Effector memory CD4-positive, alpha-beta T cell (primary cell): ENCODE measurements at regions not wholly inside any gene's neighbourhood (a gene's known extent, or its start where the extent isn't known, plus 50 kb on each side); places are given as distances from the start of the nearest gene placed in this dataset.

Experiments used
- DNase-seq, 3 donors: peaks; one replicate each; pipeline ENCODE4 v3.0.0-alpha.2; 2020
- H3K27ac ChIP-seq: 2 replicates; pipeline ENCODE4 v1.7.0; 2013; ENCODE audit warnings: mild to moderate bottlenecking, low read length, moderate library complexity; ENCODE audit not compliant: insufficient read depth, poor library complexity, severe bottlenecking
- H3K27me3 ChIP-seq: replicated peaks from 2 replicates; pipeline ENCODE4 v1.7.0; 2013; ENCODE audit warnings: mild to moderate bottlenecking, low read length; ENCODE audit not compliant: insufficient read depth, control insufficient read depth, poor library complexity, severe bottlenecking
- H3K36me3 ChIP-seq: 2 replicates; pipeline ENCODE4 v1.7.0; 2013; ENCODE audit warnings: mild to moderate bottlenecking, low read length, moderate library complexity; ENCODE audit not compliant: control insufficient read depth, insufficient read depth
- H3K4me1 ChIP-seq: 2 replicates; pipeline ENCODE4 v1.7.0; 2013; ENCODE audit warnings: low read length, mild to moderate bottlenecking; ENCODE audit not compliant: control insufficient read depth, insufficient read depth, poor library complexity, severe bottlenecking
- H3K4me3 ChIP-seq: 2 replicates; pipeline ENCODE4 v1.7.0; 2013; ENCODE audit warnings: low read length, low read depth, mild to moderate bottlenecking; ENCODE audit not compliant: insufficient read depth, poor library complexity, severe bottlenecking
- H3K9me3 ChIP-seq: 2 replicates; pipeline ENCODE4 v1.7.0; 2013; ENCODE audit warnings: mild to moderate bottlenecking, low read length, moderate library complexity; ENCODE audit not compliant: control insufficient read depth

GRCh38 chr6:90932351-90932750 lies 345.5 kb upstream of the MAP3K7 start:
- H3K4me3 ChIP-seq: no peak overlapping the region
- no peaks in the 10 kb centered on the region for H3K9me3 ChIP-seq
- no peaks in the 10 kb centered on the region for H3K36me3 ChIP-seq
- DNase-seq: no peak
- H3K27me3 ChIP-seq: no peaks in the 10 kb centered on the region
- H3K4me1 ChIP-seq: no peaks in the 10 kb centered on the region
- H3K27ac ChIP-seq: no peak overlapping the region

- no peak overlapping the region for H3K4me3 ChIP-seq
- no peaks in the 10 kb centered on the region for H3K4me1 ChIP-seq
- no peaks in the 10 kb centered on the region for H3K9me3 ChIP-seq
- DNase-seq: no peak
- no peaks in the 10 kb centered on the region for H3K27me3 ChIP-seq
- no peaks in the 10 kb centered on the region for H3K36me3 ChIP-seq
- no peak overlapping the region for H3K27ac ChIP-seq
These were observed 341.2 kb upstream of the MAP3K7 start for GRCh38 chr6:90928051-90928450.

- Histone ChIP-seq H3K27ac (no peak overlapping the region), H3K27me3 (no peaks in the 10 kb centered on the region), H3K4me1 (no peaks in the 10 kb centered on the region), H3K4me3 (no peak overlapping the region), H3K9me3 (no peaks in the 10 kb centered on the region), H3K36me3 (no peaks in the 10 kb centered on the region)
- no peak for DNase-seq
These were observed 338.9 kb upstream of the MAP3K7 start for GRCh38 chr6:90925726-90926125.

GRCh38 chr6:90922325-90922724 lies 335.5 kb upstream of the MAP3K7 start:
- H3K4me3 ChIP-seq: no peak overlapping the region

GRCh38 chr6:90918361-90918760 lies 331.5 kb upstream of the MAP3K7 start:
- DNase-seq: no peak
- Histone ChIP-seq H3K4me1 (no peaks in the 10 kb centered on the region), H3K27me3 (no peaks in the 10 kb centered on the region), H3K9me3 (no peaks in the 10 kb centered on the region), H3K27ac (no peak overlapping the region), H3K4me3 (no peak overlapping the region), H3K36me3 (no peaks in the 10 kb centered on the region)

More at GRCh38 chr6:90922325-90922724, 335.5 kb upstream of the MAP3K7 start:
- DNase-seq: no peak
- no peaks in the 10 kb centered on the region for H3K4me1 ChIP-seq
- no peak overlapping the region for H3K27ac ChIP-seq
- H3K9me3 ChIP-seq: no peaks in the 10 kb centered on the region
- no peaks in the 10 kb centered on the region for H3K27me3 ChIP-seq
- no peaks in the 10 kb centered on the region for H3K36me3 ChIP-seq

- no peaks in the 10 kb centered on the region for H3K9me3 ChIP-seq
- H3K36me3 ChIP-seq: no peaks in the 10 kb centered on the region
- no peaks in the 10 kb centered on the region for H3K27me3 ChIP-seq
- no peak overlapping the region for H3K27ac ChIP-seq
- DNase-seq: no peak
- H3K4me1 ChIP-seq: no peaks in the 10 kb centered on the region
- no peak overlapping the region for H3K4me3 ChIP-seq
These were observed 330.5 kb upstream of the MAP3K7 start for GRCh38 chr6:90917376-90917775.

- Histone ChIP-seq H3K27me3 (no peaks in the 10 kb centered on the region), H3K9me3 (no peaks in the 10 kb centered on the region), H3K4me3 (no peak overlapping the region), H3K36me3 (no peaks in the 10 kb centered on the region), H3K27ac (no peak overlapping the region), H3K4me1 (no peaks in the 10 kb centered on the region)
- no peak for DNase-seq
These were observed 330.1 kb upstream of the MAP3K7 start for GRCh38 chr6:90916968-90917367.

- no peak for DNase-seq
- H3K4me1 ChIP-seq: no peaks in the 10 kb centered on the region
- no peaks in the 10 kb centered on the region for H3K36me3 ChIP-seq
- H3K9me3 ChIP-seq: no peaks in the 10 kb centered on the region
- no peak overlapping the region for H3K4me3 ChIP-seq
- H3K27me3 ChIP-seq: no peaks in the 10 kb centered on the region
- no peak overlapping the region for H3K27ac ChIP-seq
These were observed 328.5 kb upstream of the MAP3K7 start for GRCh38 chr6:90915224-90915915.

- DNase-seq: no peak
- no peaks in the 10 kb centered on the region for H3K4me1 ChIP-seq
- no peak overlapping the region for H3K4me3 ChIP-seq
- H3K27ac ChIP-seq: no peak overlapping the region
- no peaks in the 10 kb centered on the region for H3K27me3 ChIP-seq
- no peaks in the 10 kb centered on the region for H3K36me3 ChIP-seq
- no peaks in the 10 kb centered on the region for H3K9me3 ChIP-seq
These were observed 327.4 kb upstream of the MAP3K7 start for GRCh38 chr6:90914312-90914711.

GRCh38 chr6:90913266-90913960 lies 326.5 kb upstream of the MAP3K7 start:
- Histone ChIP-seq H3K27ac (no peak overlapping the region), H3K4me3 (no peak overlapping the region), H3K9me3 (no peaks in the 10 kb centered on the region)

More at GRCh38 chr6:90913266-90913960, 326.5 kb upstream of the MAP3K7 start:
- DNase-seq: no peak
- H3K4me1 ChIP-seq: no peaks in the 10 kb centered on the region
- no peaks in the 10 kb centered on the region for H3K36me3 ChIP-seq
- H3K27me3 ChIP-seq: no peaks in the 10 kb centered on the region
